H9 (cell line): ENCODE measurements at regions not wholly inside any gene's neighbourhood (a gene's known extent, or its start where the extent isn't known, plus 50 kb on each side); places are given as distances from the start of the nearest gene placed in this dataset.

Experiments used
- DNase-seq: peaks from one replicate; pipeline ENCODE4 v3.0.0-alpha.2; 2017
- H2AFZ ChIP-seq: one replicate; pipeline ENCODE4 v1.6.1; 2013; ENCODE audit warnings: mild to moderate bottlenecking, low read length, control low read depth, moderate library complexity
- H2AK5ac ChIP-seq: 2 replicates; pipeline ENCODE4 v1.6.1; 2013; ENCODE audit warnings: low read length, control low read depth, mixed read lengths; ENCODE audit not compliant: insufficient read length
- H2BK120ac ChIP-seq: one replicate; pipeline ENCODE4 v1.6.1; 2013; ENCODE audit warnings: low read depth, mild to moderate bottlenecking, low read length, control low read depth, inconsistent platforms; ENCODE audit not compliant: poor library complexity, severe bottlenecking
- H2BK12ac ChIP-seq: 2 replicates; pipeline ENCODE4 v1.6.1; 2013; ENCODE audit warnings: low read length, control low read depth, mixed read lengths, low read depth; ENCODE audit not compliant: insufficient read length
- H2BK15ac ChIP-seq: 2 replicates; pipeline ENCODE4 v1.6.1; 2013; ENCODE audit warnings: low read depth, low read length, control low read depth
- H2BK20ac ChIP-seq: one replicate; pipeline ENCODE4 v1.6.1; 2013; ENCODE audit warnings: low read depth, mild to moderate bottlenecking, low read length, control low read depth, inconsistent platforms; ENCODE audit not compliant: poor library complexity, severe bottlenecking
- H2BK5ac ChIP-seq: 2 replicates; pipeline ENCODE4 v1.6.1; 2013; ENCODE audit warnings: low read length, control low read depth, mixed read lengths; ENCODE audit not compliant: insufficient read length
- H3K14ac ChIP-seq: 2 replicates; pipeline ENCODE4 v1.6.1; 2013; ENCODE audit warnings: low read length, control low read depth; ENCODE audit not compliant: insufficient read depth
- H3K18ac ChIP-seq: 2 replicates; pipeline ENCODE4 v1.6.1; 2013; ENCODE audit warnings: low read depth, mild to moderate bottlenecking, mixed read lengths, low read length, control low read depth; ENCODE audit not compliant: insufficient read length
- H3K23ac ChIP-seq: 2 replicates; pipeline ENCODE4 v1.6.1; 2013; ENCODE audit warnings: low read length, control low read depth, mixed read lengths, low read depth; ENCODE audit not compliant: insufficient read length
- H3K23me2 ChIP-seq: 2 replicates; pipeline ENCODE4 v1.6.1; 2013; ENCODE audit warnings: low read depth, mild to moderate bottlenecking, mixed read lengths, low read length, control low read depth; ENCODE audit not compliant: insufficient read length, poor library complexity, severe bottlenecking
- H3K27ac ChIP-seq: 2 replicates; pipeline ENCODE4 v1.5.1; 2013; ENCODE audit warnings: low read length, control low read depth, mixed read lengths, low read depth; ENCODE audit not compliant: insufficient read length
- H3K27me3 ChIP-seq: 2 replicates; pipeline ENCODE4 v1.6.1; 2013; ENCODE audit warnings: low read length, control low read depth, inconsistent platforms; ENCODE audit not compliant: insufficient read depth
- H3K4ac ChIP-seq: 2 replicates; pipeline ENCODE4 v1.6.1; 2013; ENCODE audit warnings: low read depth, mild to moderate bottlenecking, control low read depth, inconsistent platforms, low read length, moderate library complexity
- H3K4me1 ChIP-seq: 2 replicates; pipeline ENCODE4 v1.6.1; 2013; ENCODE audit warnings: low read length, control low read depth, inconsistent platforms; ENCODE audit not compliant: insufficient read depth
- H3K4me2 ChIP-seq: 2 replicates; pipeline ENCODE4 v1.6.1; 2013; ENCODE audit warnings: low read length, control low read depth, mixed read lengths; ENCODE audit not compliant: insufficient read length, insufficient read depth
- H3K56ac ChIP-seq: 2 replicates; pipeline ENCODE4 v1.6.1; 2013; ENCODE audit warnings: low read depth, mild to moderate bottlenecking, mixed read lengths, low read length, control low read depth; ENCODE audit not compliant: insufficient read length
- H3K79me1 ChIP-seq: 2 replicates; pipeline ENCODE4 v1.6.1; 2013; ENCODE audit warnings: low read depth, mild to moderate bottlenecking, moderate library complexity, low read length, control low read depth, inconsistent platforms; ENCODE audit not compliant: insufficient read depth, poor library complexity, severe bottlenecking
- H3K79me2 ChIP-seq: 2 replicates; pipeline ENCODE4 v1.6.1; 2013; ENCODE audit warnings: low read length, control low read depth, inconsistent platforms; ENCODE audit not compliant: insufficient read depth
- H3K9ac ChIP-seq: 2 replicates; pipeline ENCODE4 v1.6.1; 2013; ENCODE audit warnings: low read length, control low read depth, mixed read lengths; ENCODE audit not compliant: insufficient read length; ENCODE audit errors: extremely low read depth
- H3K9me3 ChIP-seq: one replicate; pipeline ENCODE4 v1.6.1; 2013; ENCODE audit warnings: low read depth, low read length, inconsistent platforms; ENCODE audit not compliant: control insufficient read depth
- H3T11ph ChIP-seq: one replicate; pipeline ENCODE4 v1.6.1; 2013; ENCODE audit warnings: mild to moderate bottlenecking, low read length, control low read depth, inconsistent platforms
- H4K20me1 ChIP-seq: one replicate; pipeline ENCODE4 v1.6.1; 2013; ENCODE audit not compliant: control insufficient read depth, insufficient read length, insufficient read depth
- H4K5ac ChIP-seq: 2 replicates; pipeline ENCODE4 v1.6.1; 2013; ENCODE audit warnings: low read depth, mild to moderate bottlenecking, mixed read lengths, low read length, control low read depth; ENCODE audit not compliant: insufficient read length
- H4K8ac ChIP-seq: replicated peaks from 2 replicates; pipeline ENCODE4 v1.6.1; 2013; ENCODE audit warnings: low read length, control low read depth, mixed read lengths, low read depth; ENCODE audit not compliant: insufficient read length
- H4K91ac ChIP-seq: 2 replicates; pipeline ENCODE4 v1.6.1; 2013; ENCODE audit warnings: low read depth, mild to moderate bottlenecking, moderate library complexity, mixed read lengths, low read length, control low read depth; ENCODE audit not compliant: insufficient read length
- H3K27ac Mint-ChIP-seq, 3 experiments: 2 replicates in 2 of 3; 3 replicates in 1 of 3; pipeline ENCODE4 v1.8.0; 2020 to 2021; ENCODE audit warnings: mixed read lengths in 3 of 3, mild to moderate bottlenecking in 1 of 3, moderate library complexity in 1 of 3
- H3K27me3 Mint-ChIP-seq: 2 replicates; pipeline ENCODE4 v1.8.0; 2021; ENCODE audit warnings: low read depth, mild to moderate bottlenecking, moderate library complexity, mixed read lengths
- H3K36me3 Mint-ChIP-seq, 3 experiments: 2 replicates in 2 of 3; 3 replicates in 1 of 3; pipeline ENCODE4 v1.8.0; 2020 to 2021; ENCODE audit warnings: low read depth in 3 of 3, mixed read lengths in 3 of 3; ENCODE audit not compliant: insufficient read depth in 1 of 3
- H3K4me1 Mint-ChIP-seq, 2 experiments: 2 replicates each; pipeline ENCODE4 v1.8.0; 2020; ENCODE audit warnings: mixed read lengths in 2 of 2
- H3K4me3 Mint-ChIP-seq, 2 experiments: 2 replicates in 1 of 2; 3 replicates in 1 of 2; pipeline ENCODE4 v1.8.0; 2020 to 2021; ENCODE audit warnings: mild to moderate bottlenecking in 2 of 2, mixed read lengths in 2 of 2, moderate library complexity in 1 of 2
- H3K9me3 Mint-ChIP-seq, 2 experiments: 2 replicates in 1 of 2; 3 replicates in 1 of 2; pipeline ENCODE4 v1.8.0; 2020; ENCODE audit warnings: mild to moderate bottlenecking in 2 of 2, mixed read lengths in 2 of 2, moderate library complexity in 1 of 2
- CTCF ChIP-seq: fragments of 200-600 bp; sonication (generic); conservative IDR thresholded peaks from 3 replicates; pipeline ENCODE4 v1.8.0; 2021; ENCODE audit warnings: antibody characterized with exemption, mild to moderate bottlenecking
- WGBS: extraction: QIAGEN DNeasy Blood & Tissue Kit; methylation state at CpG from one replicate; pipeline ENCODE4 v1.1.7; 2013; ENCODE audit warnings: missing lambda C conversion rate, low lambda C conversion rate, mixed read lengths; ENCODE audit not compliant: insufficient read length; ENCODE audit errors: extremely low coverage; 5-methylcytosine and 5-hydroxymethylcytosine counted together

GRCh38 chr1:177343445-177343844, 172.7 kb downstream of the BRINP2 start:
- no peak overlapping the region for H2AK5ac ChIP-seq
- no peak overlapping the region for H2BK5ac ChIP-seq
- no peaks in the 10 kb centered on the region for H4K20me1 ChIP-seq
- H3K4ac ChIP-seq, result no peak overlapping the region
- H3K9me3 ChIP-seq, result no peaks in the 10 kb centered on the region
- no peaks in the 10 kb centered on the region for H3K27me3 ChIP-seq
- H2BK120ac ChIP-seq, result no peak overlapping the region
- H3K4me1 ChIP-seq, result no peaks in the 10 kb centered on the region
- no peak overlapping the region for H2BK20ac ChIP-seq
- H4K8ac ChIP-seq, result no peak overlapping the region
- no peak overlapping the region for H2BK15ac ChIP-seq
- H3K18ac ChIP-seq, result no peak overlapping the region
- H3K14ac ChIP-seq, result no peak overlapping the region
- H3K27ac ChIP-seq, result no peak overlapping the region
- TF ChIP-seq CTCF, result no peak
- no peak overlapping the region for H4K5ac ChIP-seq
- Mint-ChIP-seq H3K4me1 (no peaks in the 10 kb centered on the region; a peak in 1 of 4 replicates), H3K4me3 (no peak overlapping the region), H3K27ac (peak overlapping the region in 1 of 3 experiments; percentile 16; a peak in 1 of 7 replicates), H3K36me3 (no peaks in the 10 kb centered on the region), H3K9me3 (no peaks in the 10 kb centered on the region), H3K27me3 (no peaks in the 10 kb centered on the region; the same call in 1 of the 2 replicates)
- H3K4me2 ChIP-seq, result no peak overlapping the region
- H4K91ac ChIP-seq, result no peak overlapping the region
- H3K23me2 ChIP-seq, result no peaks in the 10 kb centered on the region
- no peak overlapping the region for H3K9ac ChIP-seq
- no peak overlapping the region for H3K56ac ChIP-seq
- no peak overlapping the region for H3K23ac ChIP-seq
- no CpG with 5 or more reads among the region's 5 CpGs for WGBS
- H2BK12ac ChIP-seq, result no peak overlapping the region
- no peak overlapping the region for H3T11ph ChIP-seq
- no peaks in the 10 kb centered on the region for H3K79me1 ChIP-seq
- H3K79me2 ChIP-seq, result no peaks in the 10 kb centered on the region
- no peak overlapping the region for H2AFZ ChIP-seq
- DNase-seq, result no peak
